Retinal pigment epithelial cell (primary cell): ENCODE measurements at regions not wholly inside any gene's neighbourhood (a gene's known extent, or its start where the extent isn't known, plus 50 kb on each side); places are given as distances from the start of the nearest gene placed in this dataset.

ENCODE experiments used
- DNase-seq: peaks from one replicate; pipeline ENCODE4 v3.0.0-alpha.2; 2010; ENCODE audit warnings: low read depth
- H3K4me3 ChIP-seq: 2 replicates; pipeline ENCODE4 v1.5.1; 2011; ENCODE audit warnings: mild to moderate bottlenecking, low read length, control low read depth, moderate library complexity
- TF ChIP-seq, protein P1 (sequence below): conservative IDR thresholded peaks from 2 replicates; pipeline ENCODE4 v1.5.1; 2011; ENCODE audit warnings: low read depth, low read length, control low read depth, inconsistent platforms

DNA sequence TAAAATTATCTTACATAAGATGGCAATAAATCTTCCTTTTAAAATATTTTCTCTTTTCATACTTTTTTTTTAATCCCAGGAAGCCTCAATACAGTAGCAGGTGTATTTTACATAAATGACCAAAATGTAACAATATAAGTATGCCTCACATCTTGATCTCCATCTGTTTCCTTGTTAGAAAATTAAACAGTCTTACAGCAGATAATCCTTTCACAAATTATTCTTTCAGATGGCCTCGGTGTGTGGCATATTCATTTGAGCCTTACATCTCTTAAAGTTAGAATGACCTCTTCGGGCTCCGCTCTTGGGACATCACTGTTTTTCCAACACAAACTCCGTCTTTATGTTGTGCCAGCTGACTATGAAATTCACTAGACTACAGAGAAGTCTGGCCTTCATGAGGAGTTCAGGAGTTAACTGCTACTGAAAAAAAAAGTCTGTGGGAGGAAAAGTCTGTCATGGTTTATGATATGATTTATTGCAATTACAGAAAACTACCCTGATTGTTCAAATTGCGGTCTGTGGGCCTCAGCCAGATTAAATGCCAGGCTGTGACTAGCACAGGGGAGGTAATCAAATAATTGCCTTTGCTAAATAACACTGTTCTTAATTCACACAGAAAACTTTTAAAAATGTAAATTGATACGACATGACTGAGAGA, 292.9 kb upstream of the PUM3 start:
- TF ChIP-seq, protein P1, sequence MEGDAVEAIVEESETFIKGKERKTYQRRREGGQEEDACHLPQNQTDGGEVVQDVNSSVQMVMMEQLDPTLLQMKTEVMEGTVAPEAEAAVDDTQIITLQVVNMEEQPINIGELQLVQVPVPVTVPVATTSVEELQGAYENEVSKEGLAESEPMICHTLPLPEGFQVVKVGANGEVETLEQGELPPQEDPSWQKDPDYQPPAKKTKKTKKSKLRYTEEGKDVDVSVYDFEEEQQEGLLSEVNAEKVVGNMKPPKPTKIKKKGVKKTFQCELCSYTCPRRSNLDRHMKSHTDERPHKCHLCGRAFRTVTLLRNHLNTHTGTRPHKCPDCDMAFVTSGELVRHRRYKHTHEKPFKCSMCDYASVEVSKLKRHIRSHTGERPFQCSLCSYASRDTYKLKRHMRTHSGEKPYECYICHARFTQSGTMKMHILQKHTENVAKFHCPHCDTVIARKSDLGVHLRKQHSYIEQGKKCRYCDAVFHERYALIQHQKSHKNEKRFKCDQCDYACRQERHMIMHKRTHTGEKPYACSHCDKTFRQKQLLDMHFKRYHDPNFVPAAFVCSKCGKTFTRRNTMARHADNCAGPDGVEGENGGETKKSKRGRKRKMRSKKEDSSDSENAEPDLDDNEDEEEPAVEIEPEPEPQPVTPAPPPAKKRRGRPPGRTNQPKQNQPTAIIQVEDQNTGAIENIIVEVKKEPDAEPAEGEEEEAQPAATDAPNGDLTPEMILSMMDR = no peak
- H3K4me3 ChIP-seq = no peak overlapping the region
- peak; percentile 89 for DNase-seq

DNA sequence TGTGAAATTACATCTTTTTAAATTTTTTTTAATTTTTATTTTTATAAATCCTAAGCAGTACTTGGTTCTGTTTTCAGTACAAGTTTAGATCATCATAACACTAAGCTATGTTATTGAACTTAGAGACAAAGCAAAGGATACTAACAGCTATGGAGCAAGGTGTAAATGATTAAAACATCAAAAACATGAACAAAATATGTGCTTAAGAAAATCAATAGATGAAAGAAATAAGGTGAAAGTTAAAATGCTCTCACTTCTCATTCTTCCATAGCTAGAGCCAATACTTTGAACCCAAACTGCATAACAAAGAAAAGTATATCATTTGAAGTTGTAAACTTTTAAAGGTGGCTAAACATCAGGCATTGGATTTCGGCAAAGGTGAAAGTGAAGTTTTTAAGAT, 292.3 kb upstream of the PUM3 start:
- no peak for DNase-seq
- no peak overlapping the region for H3K4me3 ChIP-seq
- TF ChIP-seq, protein P1 = no peak

DNA sequence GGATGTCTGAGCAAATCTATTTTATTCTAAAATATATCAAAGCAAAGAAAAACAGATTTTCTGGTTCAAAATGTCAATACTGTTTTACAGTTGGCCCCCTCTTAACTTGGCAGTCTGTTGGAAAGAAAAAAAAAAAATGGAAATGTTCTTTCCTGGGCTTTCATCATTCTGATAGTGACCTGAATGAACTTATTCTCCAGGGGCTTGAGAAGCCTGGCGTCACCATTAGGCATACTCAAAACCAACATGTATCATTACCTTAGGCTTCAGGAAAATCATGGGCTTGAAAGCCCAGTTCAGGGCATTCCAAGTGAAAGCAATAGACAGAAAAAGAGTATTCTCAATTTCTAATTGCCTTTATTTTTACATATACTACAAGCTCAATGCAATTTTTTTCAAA, 283.7 kb upstream of the PUM3 start:
- H3K4me3 ChIP-seq = no peak overlapping the region
- TF ChIP-seq, protein P1 = no peak
- no peak for DNase-seq

DNA sequence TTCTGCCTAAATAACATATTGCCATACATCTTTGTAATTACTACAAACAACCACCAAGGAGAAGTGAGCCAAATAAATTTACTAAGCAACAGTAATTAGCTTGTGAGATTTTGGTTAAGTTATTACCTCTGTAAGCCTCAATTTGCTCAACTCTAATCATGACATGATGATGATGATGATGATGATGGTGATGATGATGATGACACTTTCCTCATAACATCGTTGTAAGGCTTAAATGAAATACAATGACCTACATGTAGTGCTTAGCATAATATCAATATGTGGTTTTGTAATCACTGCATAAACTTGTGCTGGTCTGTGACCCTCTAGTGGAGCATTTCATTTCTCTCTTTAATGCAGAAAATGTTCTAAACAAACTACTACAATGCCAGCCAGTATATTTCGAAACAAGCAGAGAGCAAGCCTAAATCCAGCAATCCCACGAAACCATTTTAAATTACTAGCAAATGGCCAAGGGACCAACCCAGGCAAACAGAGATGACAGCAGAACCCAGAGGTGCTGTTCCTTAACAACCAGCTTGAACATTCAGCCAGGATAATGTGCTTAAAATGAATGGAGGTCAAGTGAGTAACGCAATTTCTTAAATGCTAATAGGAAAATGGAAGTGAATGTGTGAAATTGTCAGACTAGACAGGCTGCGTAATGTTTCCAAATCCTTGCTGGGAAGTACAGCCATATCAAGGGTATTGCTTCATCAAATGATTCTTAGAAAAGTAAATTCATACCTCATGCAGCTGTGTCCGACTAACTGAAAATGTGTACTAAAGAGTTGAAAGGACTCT, 281.9 kb upstream of the PUM3 start:
- no peak overlapping the region for H3K4me3 ChIP-seq
- DNase-seq = no peak
- TF ChIP-seq, protein P1 = no peak

DNA sequence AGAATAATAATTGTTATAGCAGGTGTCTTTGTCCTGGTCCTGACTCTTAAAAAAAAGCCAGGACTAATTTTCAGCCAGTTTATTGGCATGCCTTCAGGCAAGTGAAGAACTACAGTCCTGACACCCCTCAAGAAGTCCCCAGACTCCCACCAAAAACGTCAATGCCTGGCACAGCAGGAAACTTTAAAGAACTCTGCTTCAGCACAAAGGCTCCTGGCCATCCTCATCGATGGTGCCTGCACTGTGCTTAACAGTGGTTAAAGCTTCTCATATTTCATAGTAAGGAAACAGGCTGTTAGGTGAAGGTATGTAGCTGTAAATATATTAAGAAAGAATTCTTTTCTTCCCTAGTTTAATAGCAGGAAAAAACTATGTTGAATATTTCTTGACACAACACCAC, 280.1 kb upstream of the PUM3 start:
- no peak overlapping the region for H3K4me3 ChIP-seq
- TF ChIP-seq, protein P1 = no peak
- DNase-seq = no peak

DNA sequence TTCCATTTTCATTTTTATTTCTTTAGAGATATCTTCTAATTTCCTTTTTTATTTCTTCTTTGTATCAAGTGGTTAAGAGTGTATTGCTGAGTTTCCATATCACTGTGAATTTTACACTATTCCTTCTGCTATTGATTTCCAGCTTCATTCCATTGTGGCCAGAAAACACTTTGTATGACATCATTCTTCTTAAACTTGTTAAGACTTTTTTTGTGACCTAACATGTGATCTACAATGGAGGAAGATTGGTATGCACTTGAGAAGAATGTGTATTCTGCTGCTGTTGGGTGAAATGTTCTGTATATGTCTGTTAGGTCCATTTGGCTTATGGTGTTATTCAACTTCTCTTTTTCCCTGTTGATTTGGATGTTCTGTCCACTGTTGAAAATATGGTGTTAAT, 274.2 kb upstream of the PUM3 start:
- no peak for DNase-seq
- TF ChIP-seq, protein P1 = no peak
- H3K4me3 ChIP-seq = no peak overlapping the region

DNA sequence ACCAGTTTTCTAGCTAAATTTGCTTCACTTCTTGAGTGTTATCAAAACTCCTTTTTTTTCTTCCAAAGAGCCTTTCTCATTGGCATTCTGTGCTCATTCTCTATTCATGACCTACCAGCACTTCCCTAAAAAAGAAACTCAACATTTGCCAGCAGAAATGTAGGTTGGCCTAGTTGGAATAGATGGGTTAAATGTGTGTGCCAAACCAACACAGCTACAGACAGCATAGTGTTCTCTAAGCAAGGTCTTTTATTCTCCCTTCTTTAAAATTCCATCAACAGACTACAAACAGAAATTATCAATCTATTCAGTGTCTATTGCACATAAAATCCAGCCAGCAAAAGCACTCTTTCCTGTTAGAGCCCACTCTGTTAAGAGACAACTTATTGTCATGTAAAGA, 255.8 kb upstream of the PUM3 start:
- TF ChIP-seq, protein P1 = no peak
- H3K4me3 ChIP-seq = no peak overlapping the region
- DNase-seq = no peak
